SH-SY5Y (cell line): ENCODE measurements at regions not wholly inside any gene's neighbourhood (a gene's known extent, or its start where the extent isn't known, plus 50 kb on each side); places are given as distances from the start of the nearest gene placed in this dataset.

Source experiments
- GATA2 ChIP-seq: IDR thresholded peaks from 2 replicates; pipeline ENCODE4 v1.6.1; 2011; ENCODE audit warnings: mild to moderate bottlenecking, low read depth, low read length
- GATA3 ChIP-seq: IDR thresholded peaks from 2 replicates; pipeline ENCODE4 v1.6.1; 2011; ENCODE audit warnings: low read depth, mild to moderate bottlenecking, low read length, moderate library complexity

GRCh38 chrX:38985375-38985774 lies 184.1 kb downstream of the MID1IP1 start:
- TF ChIP-seq GATA2, result no peak
- no peak for TF ChIP-seq GATA3

DNA sequence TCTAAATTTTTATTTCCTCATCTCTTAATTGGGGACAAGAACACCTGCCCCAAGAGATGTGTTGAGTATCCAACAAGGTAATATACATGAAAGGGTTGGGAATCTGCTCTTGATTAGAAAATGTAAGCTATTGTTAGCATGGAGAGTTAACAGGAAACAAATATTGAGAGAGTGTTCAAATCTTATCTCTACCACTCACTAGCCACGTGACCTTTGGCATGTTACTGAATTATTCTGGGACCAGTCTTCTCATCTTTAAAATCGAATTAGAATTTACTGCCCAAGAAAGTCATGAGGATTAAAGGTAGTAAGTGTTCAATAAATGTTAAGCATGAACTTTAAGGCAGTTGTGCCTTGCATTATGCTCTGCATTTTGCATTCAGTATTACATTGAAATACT lies 184.7 kb downstream of the MID1IP1 start:
- TF ChIP-seq GATA2 (no peak), GATA3 (no peak)

- TF ChIP-seq GATA2 (no peak), GATA3 (no peak)
These were observed 185.3 kb downstream of the MID1IP1 start for GRCh38 chrX:38986586-38986985.

GRCh38 chrX:38987198-38987651 lies 186.0 kb downstream of the MID1IP1 start:
- TF ChIP-seq GATA3 (no peak), GATA2 (no peak)

DNA sequence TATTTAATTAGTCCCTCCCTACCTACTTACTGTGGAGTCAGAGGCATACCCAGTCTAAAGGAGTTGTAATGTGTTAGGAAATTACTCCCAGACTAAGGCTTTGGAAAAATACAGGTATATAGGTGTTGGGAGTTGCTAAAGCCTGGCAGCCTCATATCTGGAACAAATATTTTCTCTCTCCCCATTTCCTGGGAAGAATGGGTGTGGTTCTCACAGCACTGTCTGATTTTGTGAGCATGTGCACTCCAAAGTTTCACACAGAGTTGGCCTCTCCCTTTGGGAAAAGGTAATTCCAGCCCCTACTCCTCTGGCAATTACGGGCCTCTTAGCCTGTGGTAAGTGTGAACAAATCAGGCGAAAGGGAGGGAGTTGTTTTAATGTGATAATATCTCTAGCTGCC lies 187.0 kb downstream of the MID1IP1 start:
- TF ChIP-seq GATA3 (no peak), GATA2 (no peak)

DNA sequence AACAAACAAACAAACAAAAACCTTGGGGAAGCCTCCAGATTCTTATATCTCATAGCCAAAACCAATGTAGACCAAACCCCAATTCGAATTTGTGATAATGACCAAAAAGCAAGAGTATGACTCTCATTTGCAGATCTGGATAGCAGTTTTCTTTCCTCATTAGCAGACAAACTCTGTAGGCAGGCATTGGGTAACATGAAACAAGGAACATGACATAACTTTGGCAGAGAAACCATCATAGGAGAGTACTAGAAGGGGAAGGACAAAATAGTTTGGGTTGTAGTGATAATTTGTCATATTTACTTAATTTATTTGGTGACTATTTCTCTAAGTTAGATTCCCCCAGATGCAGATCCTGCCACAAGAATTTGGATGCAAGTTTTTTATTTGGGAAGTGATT lies 187.8 kb downstream of the MID1IP1 start:
- TF ChIP-seq GATA2, result no peak
- no peak for TF ChIP-seq GATA3

DNA sequence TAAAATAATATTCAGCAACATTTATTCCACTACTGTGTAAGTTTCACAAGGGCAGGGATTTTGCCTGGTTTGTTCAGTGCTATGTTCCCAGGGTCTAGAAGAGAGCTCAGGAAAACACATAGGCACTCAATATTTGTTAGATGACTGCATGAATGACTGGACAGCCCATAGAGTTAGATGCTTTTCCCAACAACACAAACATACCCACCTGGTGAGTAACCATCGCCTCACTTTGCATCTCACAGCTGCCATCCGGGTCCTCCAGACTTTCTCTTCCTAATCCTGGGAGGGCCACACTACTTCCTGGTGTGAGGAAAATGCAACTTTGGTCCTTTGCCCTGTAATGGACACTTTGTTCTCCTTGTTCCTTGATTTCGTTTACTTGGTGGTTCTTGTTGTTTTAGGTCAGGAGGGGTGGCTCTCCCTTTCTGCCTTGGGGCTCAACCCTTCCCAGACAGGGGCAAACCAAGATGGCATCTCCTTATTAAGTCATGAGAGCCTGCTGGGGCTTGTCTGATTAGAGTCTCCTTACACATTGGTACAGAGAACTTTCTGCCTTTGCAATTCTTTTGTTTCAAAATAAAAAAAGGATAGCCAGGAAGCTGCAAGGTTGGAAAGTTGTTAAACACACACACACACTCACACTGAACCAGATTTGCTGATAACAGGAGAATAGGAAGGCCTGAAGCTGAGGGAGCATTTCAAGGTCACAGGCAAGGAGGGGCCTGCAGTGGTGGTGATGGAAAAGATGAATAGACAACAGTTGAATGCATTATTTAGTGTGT lies 190.6 kb downstream of the MID1IP1 start:
- TF ChIP-seq GATA3 (no peak), GATA2 (no peak)

DNA sequence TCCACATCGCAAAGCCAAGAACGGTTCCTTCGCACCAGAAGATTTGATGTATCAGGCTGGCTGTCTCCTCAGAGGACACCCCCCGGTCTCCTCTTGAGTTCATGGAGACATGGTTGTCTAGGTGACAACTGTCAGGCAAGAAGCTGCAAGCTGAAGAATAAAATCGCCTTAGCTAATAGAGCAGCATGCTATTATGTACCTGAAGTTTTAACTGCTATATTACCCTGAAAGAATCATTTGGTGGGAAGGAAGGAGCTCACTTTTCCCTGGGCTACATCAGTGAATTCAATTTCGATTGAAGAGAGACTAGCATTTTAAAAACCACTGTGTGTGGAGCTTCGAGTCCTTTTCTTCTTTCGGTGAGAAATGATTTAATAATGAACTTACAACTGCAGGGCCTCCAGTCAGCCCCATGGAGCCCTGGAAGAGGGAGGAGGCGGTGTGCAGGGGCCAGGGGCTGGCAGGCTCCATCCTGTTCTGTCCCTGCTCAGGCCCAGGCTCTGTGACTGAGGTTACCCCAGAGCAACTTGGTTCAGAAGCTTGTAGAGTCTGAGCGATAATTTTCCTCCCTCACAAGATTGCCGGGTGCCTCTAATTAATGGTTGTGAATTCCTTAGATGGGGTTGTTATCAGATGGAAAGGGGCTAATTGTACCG lies 191.3 kb downstream of the MID1IP1 start:
- TF ChIP-seq GATA3, result no peak
- TF ChIP-seq GATA2, result no peak

DNA sequence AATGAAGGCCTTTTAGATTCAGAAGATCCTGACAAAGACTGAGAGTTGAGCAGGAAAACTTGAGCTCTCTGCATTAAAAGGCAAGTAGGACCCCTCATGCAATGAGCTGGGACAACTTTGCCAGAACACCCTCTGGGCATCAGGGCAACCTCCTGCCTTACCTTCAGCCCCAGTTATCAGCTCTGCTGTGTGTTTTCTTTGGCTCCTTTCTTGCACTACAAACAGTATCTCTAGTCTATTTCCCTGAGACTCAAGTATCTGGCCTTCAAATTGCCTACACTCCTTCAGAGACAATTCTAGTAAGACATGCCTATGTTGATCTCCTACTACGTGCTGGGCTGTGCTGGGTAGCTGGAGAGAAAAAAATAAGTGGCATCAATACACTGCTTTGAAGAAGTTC lies 192.2 kb downstream of the MID1IP1 start:
- TF ChIP-seq GATA3 (no peak), GATA2 (no peak)

GRCh38 chrX:38999099-38999498 lies 197.8 kb downstream of the MID1IP1 start:
- no peak for TF ChIP-seq GATA2
- no peak for TF ChIP-seq GATA3

- TF ChIP-seq GATA2, result no peak
- no peak for TF ChIP-seq GATA3
These were observed 198.9 kb downstream of the MID1IP1 start for GRCh38 chrX:38999967-39000745.

- no peak for TF ChIP-seq GATA3
- peak; percentile 28; the same call in 1 of the 2 replicates for TF ChIP-seq GATA2
These were observed 199.5 kb downstream of the MID1IP1 start for GRCh38 chrX:39000802-39001201.

DNA sequence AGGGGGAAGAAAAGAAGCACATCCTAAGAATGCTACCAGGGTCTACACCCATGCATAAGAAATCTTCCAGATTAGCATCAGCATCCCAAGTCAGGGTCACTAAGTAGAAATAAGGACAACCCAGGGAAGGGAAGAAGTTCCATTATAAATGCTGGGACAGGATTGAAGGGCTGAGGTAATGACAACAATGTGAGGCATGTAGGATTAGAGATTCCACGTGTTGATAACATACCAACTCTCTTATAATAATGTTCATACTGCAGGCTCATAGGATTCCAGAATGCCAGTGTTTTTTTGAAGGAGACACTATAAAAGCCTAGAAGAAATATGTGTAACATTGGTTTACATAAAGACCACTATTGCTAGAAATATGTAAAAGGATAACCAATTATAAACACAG lies 201.2 kb downstream of the MID1IP1 start:
- TF ChIP-seq GATA2 (no peak), GATA3 (no peak)

GRCh38 chrX:39008549-39008948 lies 207.3 kb downstream of the MID1IP1 start:
- no peak for TF ChIP-seq GATA3
- TF ChIP-seq GATA2, result no peak
